GM12875 (cell line): ENCODE measurements at regions not wholly inside any gene's neighbourhood (a gene's known extent, or its start where the extent isn't known, plus 50 kb on each side); places are given as distances from the start of the nearest gene placed in this dataset.

Experiments used
- H3K4me3 ChIP-seq: one replicate; pipeline ENCODE4 v1.5.1; 2011; ENCODE audit warnings: low read depth, low read length, control low read depth
- CTCF ChIP-seq: IDR thresholded peaks from 2 replicates; pipeline ENCODE4 v1.5.1; 2011; ENCODE audit warnings: low read depth, mild to moderate bottlenecking, control low read depth, inconsistent platforms, low read length, moderate library complexity, borderline replicate concordance; ENCODE audit not compliant: insufficient read depth

- H3K4me3 ChIP-seq: no peak overlapping the region
- no peak for TF ChIP-seq CTCF
Measured at GRCh38 chr13:90769387-90769786, 578.1 kb upstream of the MIR17HG start.

- no peak for TF ChIP-seq CTCF
- H3K4me3 ChIP-seq: no peak overlapping the region
Measured at GRCh38 chr13:90770334-90770733, 577.2 kb upstream of the MIR17HG start.

GRCh38 chr13:90773681-90774080 lies 573.8 kb upstream of the MIR17HG start:
- no peak overlapping the region for H3K4me3 ChIP-seq
- TF ChIP-seq CTCF: no peak

- no peak for TF ChIP-seq CTCF
- H3K4me3 ChIP-seq: no peak overlapping the region
Measured at GRCh38 chr13:90776051-90776748, 571.3 kb upstream of the MIR17HG start.

- TF ChIP-seq CTCF: no peak
- no peak overlapping the region for H3K4me3 ChIP-seq
Measured at GRCh38 chr13:90783273-90783672, 564.2 kb upstream of the MIR17HG start.

GRCh38 chr13:90787007-90787406 lies 560.5 kb upstream of the MIR17HG start:
- no peak overlapping the region for H3K4me3 ChIP-seq
- no peak for TF ChIP-seq CTCF

- TF ChIP-seq CTCF: no peak
- no peak overlapping the region for H3K4me3 ChIP-seq
Measured at GRCh38 chr13:90792335-90792734, 555.2 kb upstream of the MIR17HG start.
